H1 (cell line): ENCODE measurements at regions not wholly inside any gene's neighbourhood (a gene's known extent, or its start where the extent isn't known, plus 50 kb on each side); places are given as distances from the start of the nearest gene placed in this dataset.

Experiments used
- CTCF ChIA-PET: fragments of 300-600 bp; sonication (Branson Sonifier 250); formaldehyde crosslinking; loops from one replicate; lab custom pipeline; 2021; ENCODE audit not compliant: partially characterized antibody; lab: Charles Lee
- POLR2A ChIA-PET: fragments of 300-600 bp; sonication (Branson Sonifier 250); formaldehyde crosslinking; loops from one replicate; lab custom pipeline; 2021; ENCODE audit warnings: inconsistent platforms; ENCODE audit not compliant: partially characterized antibody; lab: Charles Lee
- DNase-seq, 2 experiments: peaks; one replicate each; pipeline versions ENCODE4 v3.0.0 to v3.0.0-alpha.2; 2010 to 2022; ENCODE audit warnings: low spot score in 2 of 2, low read depth in 1 of 2, mixed read lengths in 1 of 2
- FAIRE-seq: peaks from 2 replicates; lab custom pipeline; 2011; peaks lifted over from hg19 to GRCh38; lab: Jason Lieb, UNC
- H2AFZ ChIP-seq: 2 replicates; pipeline ENCODE4 v1.8.1; 2012; ENCODE audit warnings: low read length, inconsistent platforms
- H2AK5ac ChIP-seq: 2 replicates; pipeline ENCODE4 v1.6.1; 2013; ENCODE audit warnings: low read depth, low read length
- H2BK120ac ChIP-seq: replicated peaks from 2 replicates; pipeline ENCODE3; 2013; ENCODE audit warnings: low read depth, low read length, inconsistent platforms
- H2BK12ac ChIP-seq: 2 replicates; pipeline ENCODE4 v1.6.1; 2013; ENCODE audit warnings: low read depth, low read length
- H2BK15ac ChIP-seq: 2 replicates; pipeline ENCODE4 v1.6.1; 2013; ENCODE audit warnings: low read length
- H2BK20ac ChIP-seq: 2 replicates; pipeline ENCODE4 v1.6.1; 2013; ENCODE audit warnings: low read length
- H2BK5ac ChIP-seq: 2 replicates; pipeline ENCODE4 v1.6.1; 2013; ENCODE audit warnings: low read depth, low read length
- H3K14ac ChIP-seq: 2 replicates; pipeline ENCODE4 v1.6.1; 2013; ENCODE audit warnings: inconsistent platforms; ENCODE audit not compliant: insufficient read length
- H3K18ac ChIP-seq: 2 replicates; pipeline ENCODE4 v1.6.1; 2013; ENCODE audit warnings: low read length; ENCODE audit errors: extremely low read depth
- H3K23ac ChIP-seq: 2 replicates; pipeline ENCODE4 v1.6.1; 2013; ENCODE audit warnings: inconsistent platforms; ENCODE audit not compliant: insufficient read length
- H3K23me2 ChIP-seq: 2 replicates; pipeline ENCODE4 v1.6.1; 2013; ENCODE audit warnings: low read depth, low read length
- H3K27ac ChIP-seq: 2 replicates; pipeline ENCODE4 v1.6.1; 2011; ENCODE audit warnings: low read depth, low read length, inconsistent platforms
- H3K27me3 ChIP-seq, 4 experiments: replicated peaks in 1 of 4; 1 replicate in 1 of 4; 2 replicates in 3 of 4; pipeline versions ENCODE4 v1.6.1 to v1.8.1; 2011 to 2013; ENCODE audit warnings: low read length in 3 of 4, mild to moderate bottlenecking in 3 of 4, inconsistent platforms in 2 of 4, mixed read lengths in 2 of 4, moderate library complexity in 1 of 4; ENCODE audit not compliant: control insufficient read depth in 3 of 4, insufficient read depth in 3 of 4; ENCODE audit errors: extremely low read depth in 1 of 4
- H3K36me3 ChIP-seq, 4 experiments: 2 replicates each; pipeline versions ENCODE4 v1.6.1 to v1.8.1; 2011 to 2013; ENCODE audit warnings: mild to moderate bottlenecking in 4 of 4, low read length in 3 of 4, moderate library complexity in 2 of 4, control low read depth in 1 of 4, inconsistent platforms in 1 of 4; ENCODE audit not compliant: insufficient read depth in 4 of 4, control insufficient read depth in 2 of 4
- H3K4ac ChIP-seq: replicated peaks from 2 replicates; pipeline ENCODE3; 2013; ENCODE audit warnings: low read length, low read depth, mixed read lengths, inconsistent platforms; ENCODE audit not compliant: insufficient read length
- H3K4me1 ChIP-seq, 4 experiments: replicated peaks in 1 of 4; 1 replicate in 1 of 4; 2 replicates in 3 of 4; pipeline versions ENCODE4 v1.6.1 to v1.8.1; 2011 to 2013; ENCODE audit warnings: low read length in 3 of 4, inconsistent platforms in 2 of 4, mixed read lengths in 1 of 4; ENCODE audit not compliant: insufficient read depth in 4 of 4, control insufficient read depth in 3 of 4
- H3K4me2 ChIP-seq, 2 experiments: 2 replicates each; pipeline versions ENCODE4 v1.6.1 to v1.8.1; 2011 to 2013; ENCODE audit warnings: low read depth in 2 of 2, low read length in 2 of 2, control low read depth in 1 of 2, inconsistent platforms in 1 of 2, mild to moderate bottlenecking in 1 of 2; ENCODE audit not compliant: insufficient read depth in 1 of 2
- H3K4me3 ChIP-seq, 4 experiments: fragments of 200-600, 300-600 bp in 1 of 4; sonication (generic), shearing (Covaris generic), sonication (Bioruptor Twin) in 1 of 4; 2 replicates each; pipeline versions ENCODE4 v1.5.1 to v1.8.1; 2011 to 2016; ENCODE audit warnings: low read length in 4 of 4, low read depth in 3 of 4, control low read depth in 2 of 4, inconsistent platforms in 2 of 4, mild to moderate bottlenecking in 2 of 4, mixed read lengths in 1 of 4, moderate library complexity in 1 of 4; ENCODE audit not compliant: insufficient read depth in 2 of 4; ENCODE audit errors: extremely low read depth in 1 of 4
- H3K56ac ChIP-seq: replicated peaks from 2 replicates; pipeline ENCODE3; 2013; ENCODE audit warnings: low read depth, mild to moderate bottlenecking, mixed read lengths, low read length, inconsistent platforms; ENCODE audit not compliant: insufficient read length
- H3K79me1 ChIP-seq: 2 replicates; pipeline ENCODE4 v1.6.1; 2013; ENCODE audit warnings: low read depth, low read length, control low read depth
- H3K79me2 ChIP-seq, 2 experiments: 2 replicates each; pipeline versions ENCODE4 v1.6.1 to v1.8.1; 2012 to 2013; ENCODE audit warnings: low read length in 2 of 2, mild to moderate bottlenecking in 2 of 2, inconsistent platforms in 1 of 2; ENCODE audit not compliant: insufficient read depth in 2 of 2, control insufficient read depth in 1 of 2
- H3K9ac ChIP-seq, 4 experiments: replicated peaks in 1 of 4; 1 replicate in 1 of 4; 2 replicates in 3 of 4; pipeline versions ENCODE4 v1.6.1 to v1.8.1; 2011 to 2013; ENCODE audit warnings: low read depth in 3 of 4, low read length in 3 of 4, control low read depth in 2 of 4, mild to moderate bottlenecking in 2 of 4, moderate library complexity in 2 of 4, inconsistent platforms in 1 of 4; ENCODE audit errors: extremely low read depth in 1 of 4
- H3K9me3 ChIP-seq, 2 experiments: 2 replicates each; pipeline versions ENCODE4 v1.6.1 to v1.8.1; 2012 to 2013; ENCODE audit warnings: mild to moderate bottlenecking in 2 of 2, moderate library complexity in 2 of 2, control low read depth in 1 of 2, inconsistent platforms in 1 of 2, low read depth in 1 of 2, low read length in 1 of 2, mixed read lengths in 1 of 2; ENCODE audit not compliant: insufficient read depth in 2 of 2
- H4K20me1 ChIP-seq, 2 experiments: replicated peaks in 1 of 2; 2 replicates each; pipeline versions ENCODE3 to v1.8.1; 2011 to 2013; ENCODE audit warnings: inconsistent platforms in 2 of 2, low read length in 2 of 2, mild to moderate bottlenecking in 1 of 2; ENCODE audit not compliant: insufficient read depth in 2 of 2, control insufficient read depth in 1 of 2
- H4K5ac ChIP-seq: 2 replicates; pipeline ENCODE4 v1.6.1; 2013; ENCODE audit warnings: low read length, low read depth, mixed read lengths, inconsistent platforms; ENCODE audit not compliant: insufficient read length
- H4K8ac ChIP-seq: 2 replicates; pipeline ENCODE4 v1.8.0; 2013; ENCODE audit warnings: mild to moderate bottlenecking, moderate library complexity, low read length, inconsistent platforms; ENCODE audit not compliant: insufficient read depth; ENCODE audit errors: extremely low read depth
- H4K91ac ChIP-seq: replicated peaks from 2 replicates; pipeline ENCODE3; 2013; ENCODE audit warnings: low read length, mixed read lengths, inconsistent platforms; ENCODE audit not compliant: insufficient read length
- CREB1 ChIP-seq: IDR thresholded peaks from 2 replicates; pipeline ENCODE4 v1.6.1; 2012; ENCODE audit warnings: inconsistent platforms
- EP300 ChIP-seq, 2 experiments: IDR thresholded peaks; 1 replicate in 1 of 2; 2 replicates in 1 of 2; pipeline ENCODE4 v1.6.1; 2011 to 2012; ENCODE audit warnings: low read depth in 2 of 2, low read length in 2 of 2, mild to moderate bottlenecking in 2 of 2, borderline replicate concordance in 1 of 2, inconsistent platforms in 1 of 2, moderate library complexity in 1 of 2
- JUN ChIP-seq: IDR thresholded peaks from 2 replicates; pipeline ENCODE4 v1.6.1; 2011; ENCODE audit warnings: low read depth, mild to moderate bottlenecking, improper control_type of control experiment, low read length
- SRF ChIP-seq: IDR thresholded peaks from 2 replicates; pipeline ENCODE4 v1.6.1; 2011; ENCODE audit warnings: mild to moderate bottlenecking, low read depth, low read length, moderate library complexity
- SUZ12 ChIP-seq: fragments of 200-600 bp; sonication (generic); IDR thresholded peaks from 2 replicates; pipeline ENCODE4 v1.6.1; 2012; ENCODE audit warnings: mild to moderate bottlenecking, inconsistent platforms, low read length, moderate library complexity, mixed read lengths
- TEAD4 ChIP-seq: IDR thresholded peaks from 2 replicates; pipeline ENCODE4 v1.6.1; 2012; ENCODE audit warnings: low read depth, low read length, inconsistent platforms, mixed read lengths
- YY1 ChIP-seq: IDR thresholded peaks from 2 replicates; pipeline ENCODE4 v1.6.1; 2011; ENCODE audit warnings: low read depth, mild to moderate bottlenecking, low read length
- WGBS, 2 experiments: shearing (Covaris generic) in 1 of 2; methylation state at CpG; one replicate each; pipeline versions ENCODE4 v1.1.6 to v1.1.7; 2013 to 2015; ENCODE audit warnings: low lambda C conversion rate in 2 of 2, mixed read lengths in 2 of 2, inconsistent platforms in 1 of 2, low coverage in 1 of 2, missing lambda C conversion rate in 1 of 2; ENCODE audit not compliant: insufficient replicate concordance in 2 of 2, insufficient coverage in 1 of 2, insufficient read length in 1 of 2; ENCODE audit errors: extremely low coverage in 1 of 2, missing lambda C conversion rate in 1 of 2; 5-methylcytosine and 5-hydroxymethylcytosine counted together

DNA sequence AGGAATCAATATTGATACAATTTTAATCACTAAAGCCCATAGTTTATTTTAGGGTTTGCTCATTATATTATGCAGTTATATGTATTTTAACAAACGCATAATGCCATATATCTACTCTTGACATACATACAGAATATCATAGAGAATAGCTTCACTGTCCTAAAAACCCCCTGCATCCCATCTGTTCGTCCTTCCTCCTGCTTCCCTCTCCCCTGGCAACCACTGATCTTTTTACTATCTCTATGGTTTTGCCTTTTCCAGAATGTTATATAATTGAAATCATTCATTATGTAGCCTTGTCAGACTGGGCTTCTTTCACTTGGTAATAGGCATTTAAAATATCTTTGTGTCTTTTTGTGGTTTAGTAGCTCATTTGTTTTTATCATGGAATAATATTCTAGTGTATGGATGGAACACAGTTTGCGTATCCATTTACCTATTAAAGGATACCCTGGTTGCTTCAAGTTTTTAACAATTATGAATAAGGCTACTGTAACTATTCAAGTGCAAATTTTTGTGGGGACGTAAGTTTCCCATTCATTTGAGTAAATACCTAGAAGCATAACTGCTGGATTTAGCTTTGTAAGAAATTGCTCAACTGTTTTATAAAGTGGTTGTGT lies 801.6 kb upstream of the GCFC2 start:
- no peaks in the 10 kb centered on the region for H3K4me1 ChIP-seq
- no peak overlapping the region for H3K27ac ChIP-seq
- peaks cover 5 to 9% of the 10 kb centered on the region in 2 experiments; a peak in 3 of 4 replicates for H3K9me3 ChIP-seq
- H3K36me3 ChIP-seq: no peaks in the 10 kb centered on the region
- TF ChIP-seq EP300 (IDR thresholded peaks at IDR 0.05; ENCODE audit: borderline replicate concordance in 1 of 2, low read depth in 2 of 2, low read length in 2 of 2): no peak
- TF ChIP-seq SRF: no peak
- no peak for TF ChIP-seq TEAD4
- no peak for TF ChIP-seq SUZ12
- TF ChIP-seq CREB1: no peak
- TF ChIP-seq JUN: no peak
- TF ChIP-seq YY1: no peak
- TF ChIP-seq, all 59 proteins: peak for 0
- Histone ChIP-seq H3K4me3 (no peak overlapping the region), H3K14ac (no peak overlapping the region), H4K8ac (no peak overlapping the region), H3K23me2 (no peaks in the 10 kb centered on the region), H2BK12ac (no peak overlapping the region), H3K23ac (no peak overlapping the region), H3K4me2 (no peak overlapping the region), H2BK15ac (no peak overlapping the region), H3K9ac (no peak overlapping the region), H2BK120ac (no peak overlapping the region), H2AK5ac (no peak overlapping the region), H4K5ac (no peak overlapping the region), H2BK5ac (no peak overlapping the region), H3K79me2 (no peaks in the 10 kb centered on the region), H4K20me1 (no peaks in the 10 kb centered on the region), H3K27me3 (no peaks in the 10 kb centered on the region), H2BK20ac (no peak overlapping the region), H3K79me1 (no peaks in the 10 kb centered on the region), H2AFZ (no peak overlapping the region), H3K4ac (no peak overlapping the region), H3K56ac (no peak overlapping the region), H3K18ac (no peak overlapping the region), H4K91ac (no peak overlapping the region)
- FAIRE-seq (no peak), DNase-seq (no peak)
- 68% methylated on average over 4 of the region's 4 CpGs; no CpG with 5 or more reads in 1 of the 2 experiments for WGBS, 2 experiments
- ChIA-PET POLR2A (no interaction called here), CTCF (no interaction called here)
